Right ventricle myocardium superior (tissue), 1 donor: ENCODE measurements at regions not wholly inside any gene's neighbourhood (a gene's known extent, or its start where the extent isn't known, plus 50 kb on each side); places are given as distances from the start of the nearest gene placed in this dataset.
"Not testable (repeated sequence)": the region's sequence is repeated elsewhere in the genome, so short reads cannot be mapped to it uniquely, and the experiment has no call there.

Experiments
- ATAC-seq: fragments of 200-7000 bp; cut with Tn5 transposase; one replicate; pipeline ENCODE4 v1.9.1; 2020; ENCODE audit warnings: mild to moderate bottlenecking; ENCODE audit not compliant: poor library complexity
- DNase-seq: peaks from one replicate; pipeline ENCODE4 v3.0.0-alpha.2; 2020
- intact Hi-C: fragments of 100-400 bp; cut with DNase I; formaldehyde crosslinking; loops from one replicate; pipeline ENCODE4 v1.11.2; 2022
- donor health status: DM: no; HTN: yes; CAD: no; lungs with severe emphysema.

- intact Hi-C loops, result no loop called here
- no peak for DNase-seq
- no peak for ATAC-seq
Measured at GRCh38 chr2:122563781-122564180, 808.3 kb downstream of the TSN start.

DNA sequence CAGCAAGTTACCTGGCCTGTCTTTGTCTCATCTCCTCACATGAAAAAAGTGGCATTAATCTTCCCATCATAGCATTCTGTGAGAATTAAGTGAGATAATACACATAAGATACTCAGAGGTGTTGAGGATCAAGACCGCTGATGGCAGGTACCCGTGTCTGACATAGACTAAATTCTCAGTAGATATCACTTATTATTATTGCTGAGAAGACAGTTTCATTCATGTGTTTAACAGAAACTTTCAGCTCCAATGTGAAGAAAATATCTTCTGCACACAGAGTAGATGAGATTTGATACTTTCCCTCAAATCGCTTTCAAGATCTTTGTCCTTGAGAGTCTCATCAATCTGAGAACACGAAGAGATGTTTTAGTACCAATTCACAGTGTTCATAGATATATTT is 809.4 kb downstream of the TSN start:
- ATAC-seq (no peak), DNase-seq (no peak)
- intact Hi-C loops, result no loop called here

DNA sequence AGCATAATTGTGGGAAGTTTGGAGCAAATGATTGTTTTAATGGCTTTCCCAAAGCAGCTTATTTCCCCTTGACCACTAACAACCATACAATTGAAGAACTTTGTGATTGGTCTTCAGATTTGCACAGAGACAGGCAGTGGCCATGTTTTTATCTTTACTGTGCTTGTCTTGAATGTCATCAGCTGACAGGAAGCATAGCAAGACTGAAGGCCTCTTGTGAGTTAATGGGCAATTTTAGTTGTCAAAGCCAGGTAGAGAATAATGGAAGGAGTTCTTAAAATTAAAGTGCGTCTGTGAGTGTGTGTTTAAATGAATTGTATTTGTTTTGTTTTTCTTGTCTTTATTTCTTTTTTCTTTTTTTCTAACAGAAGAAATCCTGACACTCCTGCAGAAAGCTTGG is 809.9 kb downstream of the TSN start:
- ATAC-seq, result no peak
- no peak for DNase-seq
- intact Hi-C loops, result no loop called here

DNA sequence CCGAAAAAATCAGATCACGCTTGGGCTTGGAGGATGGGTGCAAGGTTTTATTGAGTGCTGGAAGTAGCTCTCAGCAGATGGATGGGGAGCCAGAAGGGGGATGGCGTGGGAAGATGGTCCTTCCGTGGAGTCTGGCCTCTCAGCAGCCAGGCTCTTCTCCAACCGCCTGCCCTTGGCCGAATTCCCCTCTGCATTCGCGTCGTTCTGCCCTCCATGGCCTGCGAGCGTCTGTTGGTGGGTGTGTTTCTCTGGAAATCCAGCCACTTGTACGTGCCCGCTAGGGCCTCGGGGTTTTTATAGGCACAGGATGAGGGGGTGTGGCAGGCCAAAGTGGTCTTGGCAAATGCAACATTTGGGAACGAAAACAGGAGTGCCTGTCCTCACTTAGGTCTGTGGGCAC is 815.2 kb downstream of the TSN start:
- ATAC-seq (no peak), DNase-seq (no peak)
- intact Hi-C loops, result no loop called here

DNA sequence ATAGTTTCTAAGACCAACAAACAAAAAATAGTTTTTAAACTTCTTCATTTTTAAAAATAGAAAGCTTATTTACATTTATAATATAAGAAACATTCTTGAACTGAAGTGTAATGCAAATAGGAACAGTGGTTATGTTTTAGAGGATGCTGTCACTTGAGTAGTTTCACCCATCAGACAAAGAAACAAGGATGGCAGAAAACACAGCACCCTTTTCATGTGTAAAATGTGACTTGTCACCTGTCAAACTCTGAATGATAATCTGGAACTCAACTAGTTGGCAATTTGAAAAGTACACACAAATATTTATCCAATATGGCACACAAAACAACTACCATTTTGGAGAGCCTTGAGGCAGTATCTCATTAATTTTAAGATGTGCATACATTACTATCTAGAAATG is 816.0 kb downstream of the TSN start:
- DNase-seq, intact Hi-C loops, ATAC-seq: not testable (repeated sequence)

GRCh38 chr2:122575076-122575475 is 819.6 kb downstream of the TSN start:
- intact Hi-C loops, result no loop called here
- ATAC-seq, result no peak

GRCh38 chr2:122583159-122583917 is 827.9 kb downstream of the TSN start:
- ATAC-seq (no peak), DNase-seq (no peak)
- intact Hi-C loops, result no loop called here

More at GRCh38 chr2:122575076-122575475, 819.6 kb downstream of the TSN start:
- no peak for DNase-seq

DNA sequence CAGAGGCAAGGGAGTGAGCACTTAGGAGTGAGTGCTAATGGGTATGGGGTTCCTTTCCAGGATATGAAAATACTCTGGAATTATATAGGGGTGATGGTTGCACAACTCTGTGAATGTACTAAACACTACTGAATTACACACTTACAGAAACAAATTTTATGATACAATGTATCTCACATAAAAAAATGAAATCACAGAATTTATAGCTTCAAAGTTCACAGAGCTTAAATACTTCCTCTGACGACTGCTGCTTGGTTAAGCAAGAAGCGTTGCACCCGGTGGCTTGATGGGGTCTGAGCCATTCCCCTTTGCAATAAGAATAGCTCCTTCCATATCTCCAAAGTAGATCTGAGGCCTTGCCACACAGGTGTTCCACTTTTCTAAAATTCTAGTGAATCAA is 835.1 kb downstream of the TSN start:
- DNase-seq, result no peak
- ATAC-seq, result no peak
- intact Hi-C loops, result no loop called here

GRCh38 chr2:122595065-122595464 is 839.6 kb downstream of the TSN start:
- intact Hi-C loops, result no loop called here
- ATAC-seq (no peak), DNase-seq (no peak)

GRCh38 chr2:122596598-122596997 is 841.1 kb downstream of the TSN start:
- intact Hi-C loops, result no loop called here
- ATAC-seq (no peak), DNase-seq (no peak)

- DNase-seq, result no peak
- intact Hi-C loops, result no loop called here
- no peak for ATAC-seq
Measured at GRCh38 chr2:122598784-122599183, 843.3 kb downstream of the TSN start.

- DNase-seq, result no peak
- ATAC-seq, result no peak
Measured at GRCh38 chr2:122610948-122611609, 855.6 kb downstream of the TSN start.

DNA sequence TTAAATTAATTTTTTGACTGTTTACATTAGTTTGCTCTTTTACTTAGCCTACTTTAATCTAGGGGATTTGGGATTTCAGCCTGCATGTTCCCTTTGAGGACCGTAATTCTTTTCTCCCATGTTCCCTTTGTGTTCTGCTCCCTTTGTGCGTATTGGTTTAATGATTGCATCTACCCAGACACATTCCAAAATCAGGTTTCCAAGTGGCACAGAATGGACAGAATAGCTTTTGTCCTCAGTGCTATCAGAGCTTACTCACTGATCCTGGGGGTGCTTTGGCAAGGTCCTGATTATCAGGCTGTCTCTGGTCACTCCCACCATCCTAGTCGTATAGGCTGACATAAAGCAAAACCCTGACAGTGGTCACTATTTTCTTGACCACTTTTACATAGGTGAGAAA is 867.5 kb downstream of the TSN start:
- ATAC-seq (no peak), DNase-seq (no peak)
- intact Hi-C loops, result no loop called here

More at GRCh38 chr2:122610948-122611609, 855.6 kb downstream of the TSN start:
- intact Hi-C loops, result no loop called here

DNA sequence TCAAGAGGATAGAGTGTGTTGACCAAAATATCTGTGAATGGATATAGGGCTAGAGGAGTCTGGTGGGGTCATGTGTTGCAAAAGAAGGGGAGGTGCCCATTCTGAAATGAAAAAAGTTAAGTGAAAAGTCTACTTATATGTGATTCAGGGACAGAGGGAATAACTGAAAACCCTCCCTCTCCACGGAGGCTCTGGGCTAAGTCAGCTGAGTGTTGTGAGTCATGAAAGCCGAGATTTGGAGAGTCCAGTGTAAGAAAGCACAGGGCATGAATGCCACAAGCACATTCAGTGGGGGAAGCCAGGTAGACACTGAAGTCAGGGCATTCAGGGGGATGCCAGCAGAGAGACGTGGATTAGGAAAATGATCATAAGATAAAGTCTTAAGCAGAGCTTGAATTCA is 871.9 kb downstream of the TSN start:
- ATAC-seq (no peak), DNase-seq (no peak)
- intact Hi-C loops, result no loop called here

GRCh38 chr2:122634256-122634655 is 878.8 kb downstream of the TSN start:
- intact Hi-C loops, result no loop called here
- DNase-seq (no peak), ATAC-seq (no peak)

- ATAC-seq (no peak), DNase-seq (no peak)
- intact Hi-C loops, result no loop called here
Measured at GRCh38 chr2:122634920-122635319, 879.5 kb downstream of the TSN start.

DNA sequence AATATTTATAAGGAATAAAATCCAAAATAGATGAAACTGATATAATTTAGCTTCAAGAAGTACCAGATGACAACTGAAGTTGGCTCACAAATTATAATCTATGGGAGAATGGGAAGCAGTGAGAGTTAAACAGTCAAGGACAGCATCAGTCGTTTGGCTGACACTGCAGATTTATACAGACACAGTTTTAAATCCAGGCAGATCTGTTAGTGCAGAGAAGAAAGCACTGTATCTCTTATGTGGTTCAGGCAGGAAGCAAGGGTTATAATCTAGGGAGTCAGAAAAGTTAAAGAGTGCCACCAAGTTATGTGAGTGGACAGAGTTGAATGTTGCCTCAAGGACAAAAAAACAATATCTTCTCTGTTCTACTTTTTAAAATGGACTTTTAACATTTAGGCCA is 880.2 kb downstream of the TSN start:
- DNase-seq (no peak), ATAC-seq (no peak)
- intact Hi-C loops, result no loop called here

- intact Hi-C loops, result no loop called here
- no peak for DNase-seq
- no peak for ATAC-seq
Measured at GRCh38 chr2:122636097-122636496, 880.6 kb downstream of the TSN start.

- ATAC-seq, result no peak
- DNase-seq, result no peak
- intact Hi-C loops, result no loop called here
Measured at GRCh38 chr2:122639176-122639575, 883.7 kb downstream of the TSN start.

- ATAC-seq (no peak), DNase-seq (no peak)
- intact Hi-C loops, result no loop called here
Measured at GRCh38 chr2:122639711-122640110, 884.3 kb downstream of the TSN start.
